NOMO-1 (cell line): ENCODE measurements at regions not wholly inside any gene's neighbourhood (a gene's known extent, or its start where the extent isn't known, plus 50 kb on each side); places are given as distances from the start of the nearest gene placed in this dataset.

Source experiments
- DNase-seq, 2 experiments: peaks; one replicate each; lab custom pipeline; 2025; ENCODE audit not compliant: unreplicated experiment in 2 of 2; lab: John Stamatoyannopoulos, UW

DNA sequence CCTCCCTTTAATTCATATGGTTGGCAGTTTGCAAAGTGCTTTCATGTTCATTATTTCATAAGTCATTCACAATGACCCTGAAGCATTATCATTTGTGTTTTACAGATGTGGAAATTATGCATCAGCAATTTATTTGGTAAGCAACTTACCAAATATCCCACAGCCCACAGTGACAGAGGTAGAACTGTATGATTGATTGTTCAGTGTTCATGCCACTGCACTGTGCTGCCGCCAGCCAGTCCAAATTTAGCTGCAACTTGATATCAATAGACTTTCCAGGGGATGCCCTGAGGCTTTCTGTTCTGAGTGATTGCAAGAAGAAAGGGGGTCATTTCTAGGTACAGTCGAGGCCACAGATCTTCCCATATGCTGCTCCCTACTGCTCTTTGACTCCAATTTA lies 380.3 kb downstream of the PLPP3 start:
- no peak for DNase-seq

DNA sequence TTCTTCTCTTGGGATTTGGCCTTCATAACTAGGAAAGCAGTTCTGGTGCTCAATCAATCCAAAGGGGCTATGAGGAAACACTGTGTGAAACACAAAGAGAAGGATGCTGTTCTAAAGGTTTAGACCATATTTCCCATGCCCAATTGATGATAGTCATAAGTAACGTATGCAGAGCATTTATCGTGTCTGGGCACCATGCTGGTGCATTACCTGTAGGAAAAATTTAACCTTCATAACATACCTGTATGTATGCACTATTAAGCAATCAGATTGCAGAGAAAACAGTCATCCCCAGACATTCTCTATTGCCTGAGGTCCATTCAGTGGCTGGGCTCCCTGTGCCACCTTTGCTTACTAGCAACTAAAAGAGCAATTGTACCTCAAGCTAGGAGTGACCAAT lies 381.4 kb downstream of the PLPP3 start:
- DNase-seq = no peak

DNA sequence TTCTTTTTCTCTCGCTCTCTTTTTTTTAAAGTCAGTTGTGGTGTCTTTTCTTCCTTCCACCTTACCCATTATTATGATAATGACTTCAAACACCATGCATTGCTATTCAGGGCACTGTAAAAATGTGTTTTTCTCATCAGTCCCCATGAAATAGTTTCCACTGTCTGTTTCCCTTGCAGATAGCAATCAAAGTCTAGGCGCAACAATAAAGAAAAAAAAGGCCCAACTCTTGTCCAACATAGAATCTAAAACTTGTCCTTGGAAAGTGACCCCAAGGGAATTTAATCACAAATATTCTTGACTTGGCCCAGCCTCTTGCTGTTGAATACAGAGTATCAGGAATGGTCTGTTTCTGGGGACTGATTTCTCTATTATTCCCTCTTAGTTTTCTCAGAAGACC lies 382.5 kb downstream of the PLPP3 start:
- no peak for DNase-seq

GRCh38 chr1:56194701-56195300 lies 384.6 kb downstream of the PLPP3 start:
- no peak for DNase-seq

DNA sequence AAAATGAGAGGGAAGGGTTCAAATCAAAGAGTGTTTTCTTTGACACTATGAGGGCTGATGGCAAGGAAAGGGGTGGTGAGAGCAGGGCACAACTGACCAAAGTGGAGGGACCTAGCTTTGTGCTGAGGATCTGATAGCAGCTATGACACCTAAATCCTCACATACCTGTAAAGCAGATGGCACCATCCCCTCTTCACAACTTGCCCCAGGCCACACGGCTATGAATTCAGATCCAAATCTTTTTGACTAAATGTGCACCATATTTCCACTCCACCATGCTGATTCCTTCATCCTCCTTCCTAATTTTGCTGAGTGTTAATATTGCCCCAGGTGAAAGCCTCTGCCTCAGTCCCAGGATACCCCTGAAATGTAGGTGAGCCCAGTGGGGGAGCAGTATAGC lies 385.7 kb downstream of the PLPP3 start:
- DNase-seq = no peak

DNA sequence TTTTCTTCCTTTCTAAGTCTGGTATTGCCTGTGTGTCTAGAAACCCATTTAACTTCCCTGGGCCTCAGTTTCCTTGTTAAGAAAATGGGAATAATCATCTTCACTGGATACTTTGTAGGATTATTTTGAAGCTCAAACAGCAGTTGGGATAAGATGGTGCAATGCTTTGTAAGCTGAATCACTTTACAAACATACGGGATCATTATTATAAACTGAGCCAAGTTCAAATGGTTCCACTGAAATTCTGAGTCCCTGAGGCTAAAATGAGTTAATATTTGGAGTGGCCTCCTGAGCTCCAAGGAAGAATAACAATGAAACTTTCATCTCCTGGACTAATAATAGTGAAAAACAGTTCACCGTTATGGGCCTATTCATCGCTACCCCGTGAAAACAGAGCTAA lies 388.0 kb downstream of the PLPP3 start:
- no peak for DNase-seq

- DNase-seq = no peak
Observed at GRCh38 chr1:56190806-56191365, 388.5 kb downstream of the PLPP3 start.

- DNase-seq = no peak
Observed at GRCh38 chr1:56189946-56190805, 389.2 kb downstream of the PLPP3 start.

DNA sequence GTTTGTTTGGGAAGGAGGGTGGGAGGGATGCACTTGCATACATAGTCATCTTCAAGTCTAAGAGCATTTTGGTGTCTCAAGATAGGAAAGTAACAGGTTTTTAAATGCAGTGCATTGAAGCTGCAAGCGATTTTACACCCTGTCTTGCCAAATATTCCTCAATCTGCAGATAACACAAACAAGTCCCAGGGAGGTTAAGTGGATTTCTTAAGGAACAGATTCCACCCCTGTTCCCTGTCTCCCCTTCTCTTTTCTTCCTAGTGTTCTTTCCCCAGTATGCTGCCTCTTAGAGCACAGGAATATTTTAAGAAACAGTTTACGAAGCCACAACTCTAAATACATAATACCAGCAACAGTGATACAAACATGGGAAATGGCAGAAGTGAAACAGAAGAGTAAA lies 389.9 kb downstream of the PLPP3 start:
- no peak for DNase-seq

GRCh38 chr1:56188855-56189254 lies 390.5 kb downstream of the PLPP3 start:
- DNase-seq = no peak

DNA sequence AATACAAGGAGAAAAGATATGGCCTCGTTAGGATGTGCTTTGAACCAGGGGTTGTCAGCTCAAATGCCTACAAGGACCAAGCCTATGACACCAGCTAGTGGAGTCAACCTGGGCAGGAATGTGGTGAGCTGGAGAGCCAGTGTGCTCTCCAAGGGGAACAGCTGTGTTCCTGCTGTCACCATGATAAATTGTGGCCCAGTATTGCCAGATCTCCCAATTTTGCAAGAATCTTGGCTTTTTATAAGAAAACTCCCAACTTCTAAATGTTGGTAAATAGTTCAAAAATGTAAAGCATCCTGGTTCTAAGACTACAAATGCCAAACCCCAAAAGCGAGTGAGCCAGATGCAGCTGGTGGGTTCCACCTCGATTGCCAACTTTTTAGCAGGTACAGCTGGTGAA lies 391.1 kb downstream of the PLPP3 start:
- DNase-seq = no peak

DNA sequence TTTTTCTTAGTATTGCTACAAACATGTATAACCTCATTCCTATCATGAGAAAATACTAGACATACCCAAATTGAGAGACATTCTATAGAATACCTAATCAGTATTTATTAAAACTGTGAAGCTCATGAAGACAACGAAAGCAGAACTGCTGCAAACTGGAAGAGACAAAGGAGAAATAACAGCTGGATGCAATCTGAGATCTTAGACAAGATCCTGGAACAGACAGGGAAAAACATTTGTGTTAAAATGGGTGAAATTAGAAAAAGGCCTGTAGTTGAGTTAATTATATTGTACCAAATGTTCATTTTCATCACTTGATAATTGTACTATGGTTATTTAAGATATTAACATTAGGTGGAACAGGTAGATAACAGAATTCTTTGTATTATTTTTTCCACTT lies 392.0 kb downstream of the PLPP3 start:
- no peak for DNase-seq

DNA sequence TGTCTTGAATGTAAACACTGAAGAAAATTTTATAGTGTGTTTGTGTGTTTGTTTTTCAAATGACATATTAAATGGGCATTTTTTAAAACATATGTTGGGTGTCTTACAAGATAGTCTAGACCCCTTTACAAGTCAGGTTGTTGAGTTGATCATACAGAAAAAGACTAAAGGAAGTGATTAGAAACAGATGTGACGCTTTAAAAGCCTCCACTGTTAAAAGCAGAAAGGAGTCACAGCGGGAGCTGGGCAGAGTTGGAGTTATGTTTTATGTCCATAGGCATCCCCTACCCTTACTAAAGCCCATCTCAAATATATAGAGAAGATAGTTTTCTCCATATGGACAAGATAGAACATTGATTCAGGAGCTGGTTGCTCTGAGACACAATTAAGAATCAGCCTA lies 393.9 kb downstream of the PLPP3 start:
- DNase-seq = no peak

- no peak for DNase-seq
Observed at GRCh38 chr1:56183151-56183550, 396.2 kb downstream of the PLPP3 start.

DNA sequence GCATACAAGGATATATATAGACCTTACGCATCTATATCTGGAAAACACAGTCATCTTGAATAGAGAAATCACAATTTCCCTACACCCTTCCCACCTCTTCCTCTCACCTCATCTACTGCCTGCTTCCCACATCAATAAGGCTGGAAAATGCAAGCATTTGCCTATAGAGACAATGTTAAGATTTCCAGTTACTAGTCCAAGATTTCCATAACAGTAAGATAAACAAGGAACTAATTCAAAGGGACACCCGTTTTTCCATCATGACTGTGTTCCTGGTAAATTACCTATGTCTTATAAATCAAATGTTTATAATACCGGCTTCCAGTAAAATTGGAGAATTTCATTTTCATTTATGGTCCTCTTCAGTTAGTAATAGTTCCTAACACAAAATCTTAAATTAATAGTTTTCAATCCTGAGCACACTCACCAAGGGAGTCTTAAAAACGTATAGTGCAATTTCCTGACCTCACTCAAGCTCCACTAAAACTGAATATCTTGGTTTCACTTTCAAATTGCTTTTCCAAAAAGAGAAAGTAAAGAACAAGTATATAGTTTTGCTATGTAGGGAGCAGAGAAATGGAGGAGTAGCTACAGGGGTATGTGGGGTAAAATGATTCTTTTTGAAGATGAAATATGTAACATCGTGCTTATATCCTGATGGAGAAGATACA lies 398.7 kb downstream of the PLPP3 start:
- DNase-seq = peak in 1 of 2 experiments; percentile 2

GRCh38 chr1:56179543-56179942 lies 399.8 kb downstream of the PLPP3 start:
- no peak for DNase-seq

DNA sequence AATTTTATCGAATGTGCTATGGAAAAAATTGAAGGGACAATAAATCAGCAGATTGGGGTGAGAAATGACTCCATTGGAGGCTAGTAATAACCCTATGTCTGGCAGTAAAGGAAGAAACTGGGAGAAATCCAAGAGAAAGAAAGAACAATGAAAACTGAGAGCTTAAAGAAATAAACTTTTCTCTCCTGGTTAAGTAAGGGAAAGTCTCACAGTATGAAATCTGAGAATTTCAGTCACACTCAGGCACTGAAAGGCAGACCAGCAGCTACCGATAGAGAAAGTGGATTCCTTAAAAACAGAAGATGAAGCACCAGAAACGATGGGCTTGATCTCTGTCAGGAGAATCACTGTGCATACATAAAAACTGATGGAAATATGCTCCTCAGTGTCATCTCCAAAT lies 404.2 kb downstream of the PLPP3 start:
- DNase-seq = no peak

DNA sequence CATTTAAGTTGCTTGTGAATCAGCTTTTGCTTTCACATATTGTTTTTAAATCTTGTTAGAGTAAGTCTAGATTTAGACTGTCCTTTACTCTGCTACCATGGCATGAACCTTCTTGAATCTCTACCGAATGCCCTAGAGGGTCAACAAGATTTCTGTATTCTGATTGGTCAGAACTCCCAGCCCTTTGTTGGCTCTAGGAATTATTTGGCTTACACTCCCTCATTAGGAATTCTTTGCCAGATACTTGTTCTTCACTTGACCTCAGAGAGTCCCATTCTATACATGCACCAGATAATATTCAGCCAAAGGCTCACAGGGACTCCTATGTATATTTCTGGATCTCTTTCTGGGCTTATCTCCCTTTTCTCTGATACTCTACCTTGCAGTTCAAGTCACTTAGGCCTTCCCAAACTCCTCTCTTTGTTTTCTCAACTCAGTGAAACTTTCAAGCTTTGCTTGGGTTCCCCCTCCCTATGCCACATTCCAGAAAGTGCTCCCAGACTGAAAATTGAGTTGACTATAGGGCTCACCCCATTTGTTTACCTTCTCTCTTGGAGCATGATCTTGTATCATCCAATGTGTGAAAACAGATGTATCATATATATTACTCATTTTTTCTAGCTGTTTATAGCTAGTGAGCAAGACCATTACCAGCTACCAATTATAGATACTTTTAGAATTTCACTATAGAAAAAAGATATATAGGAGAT lies 405.0 kb downstream of the PLPP3 start:
- DNase-seq = no peak

GRCh38 chr1:56173736-56174135 lies 405.6 kb downstream of the PLPP3 start:
- DNase-seq = no peak

DNA sequence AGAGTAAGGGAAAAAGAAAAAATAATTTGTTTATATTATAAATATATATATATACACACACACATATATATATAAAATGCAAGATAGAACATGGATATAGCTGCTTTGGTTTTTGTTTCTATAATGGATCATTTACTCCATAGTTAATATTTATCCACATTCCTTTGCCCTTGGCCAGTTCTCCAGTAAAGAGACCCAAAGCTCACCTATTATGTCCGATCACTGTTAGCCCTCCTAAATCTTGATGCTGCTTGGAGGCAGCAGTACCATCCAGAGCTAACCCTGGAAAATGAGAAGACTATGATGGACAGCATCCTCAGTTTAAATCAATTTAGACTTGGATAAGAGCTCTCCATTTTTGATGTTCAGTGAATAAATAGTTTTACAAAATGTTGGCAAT lies 407.7 kb downstream of the PLPP3 start:
- DNase-seq = no peak

DNA sequence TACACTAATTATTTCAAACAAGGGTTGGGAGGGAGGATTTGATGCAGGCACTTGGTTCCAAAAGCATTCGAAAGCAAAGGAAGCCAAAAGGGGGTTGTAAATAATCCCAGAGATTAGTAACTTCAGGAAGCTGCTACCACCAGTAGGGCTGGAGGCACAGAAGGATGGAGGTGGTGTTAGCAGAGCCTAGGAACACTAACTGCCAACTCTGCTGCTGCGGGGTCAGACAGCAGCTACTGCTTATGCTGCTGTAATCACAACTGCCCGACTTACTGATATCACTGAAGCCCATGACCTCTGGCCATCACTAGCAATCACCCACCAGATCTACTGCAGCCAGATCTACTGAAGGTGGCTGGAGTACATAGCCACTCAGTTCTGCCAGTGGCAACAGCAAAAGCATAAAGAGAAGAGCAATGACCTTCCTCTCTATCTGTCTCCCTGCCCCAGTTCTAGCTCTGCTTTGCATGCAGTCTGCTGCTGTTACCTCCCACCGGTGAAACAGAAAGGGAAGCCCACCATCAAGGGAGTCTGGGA lies 408.5 kb downstream of the PLPP3 start:
- no peak for DNase-seq
